ENCODE measurements at regions not wholly inside any gene's neighbourhood (a gene's known extent, or its start where the extent isn't known, plus 50 kb on each side); places are given as distances from the start of the nearest gene placed in this dataset.

- TF ChIP-seq GTF2F1 (IDR thresholded peaks at IDR 0.05; ENCODE audit: low read length), result no peak
- TF ChIP-seq ZNF276 (CRISPR knock-in tag; IDR thresholded peaks at IDR 0.05; ENCODE audit: low read depth), result no peak
- TF ChIP-seq ZNF274 (CRISPR knock-in tag; IDR thresholded peaks at IDR 0.05), result no peak
- TF ChIP-seq HIC2 (CRISPR knock-in tag; IDR thresholded peaks at IDR 0.05; ENCODE audit: low read depth), result no peak
- TF ChIP-seq NFE2 (CRISPR knock-in tag; IDR thresholded peaks at IDR 0.05), result no peak
- TF ChIP-seq TCF7L2 (IDR thresholded peaks at IDR 0.05; ENCODE audit: low read depth, low read length), result no peak
- TF ChIP-seq ELK4 (CRISPR knock-in tag; IDR thresholded peaks at IDR 0.05; ENCODE audit: borderline replicate concordance), result no peak
- no peak for TF ChIP-seq CCDC6 (CRISPR knock-in tag; IDR thresholded peaks at IDR 0.05)
- no peak for TF ChIP-seq NR2F2 (IDR thresholded peaks at IDR 0.05; ENCODE audit: borderline replicate concordance, low read depth)
- no peak for TF ChIP-seq ZBTB38 (CRISPR knock-in tag; IDR thresholded peaks at IDR 0.05)
Observed at GRCh38 chr6:166055801-166056200, 111.8 kb downstream of the TBXT start.
